Hypothalamus (tissue), 51 donors: ENCODE measurements at regions not wholly inside any gene's neighbourhood (a gene's known extent, or its start where the extent isn't known, plus 50 kb on each side); places are given as distances from the start of the nearest gene placed in this dataset.
"Not testable (repeated sequence)": the region's sequence is repeated elsewhere in the genome, so short reads cannot be mapped to it uniquely, and the experiment has no call there.

ENCODE experiments used
- DNase-seq, 51 donors: peaks; one replicate each; lab custom pipeline; 2025; lab: John Stamatoyannopoulos, UW

- no peak for DNase-seq
Observed at GRCh38 chr7:146057958-146058357, 58.6 kb upstream of the CNTNAP2 start.

DNA sequence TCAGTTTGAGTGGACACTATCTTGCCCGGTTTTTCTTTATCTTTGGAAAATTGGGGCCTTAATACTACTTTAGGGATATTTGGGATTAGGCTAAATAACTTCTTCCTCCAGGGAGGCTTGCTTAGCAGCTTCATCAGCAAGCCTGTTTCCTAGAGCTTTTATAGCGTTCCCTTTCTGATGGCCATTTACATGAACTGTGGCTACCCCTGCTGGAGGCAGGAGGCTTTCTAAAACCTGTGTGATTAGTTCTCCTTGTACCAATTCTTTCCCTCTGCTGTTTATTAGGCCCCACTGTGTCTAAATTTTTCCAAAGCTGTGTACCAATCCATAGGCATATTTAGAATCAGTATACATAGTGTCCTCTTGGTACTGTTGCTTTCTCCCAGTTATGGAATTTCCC lies 61.7 kb upstream of the CNTNAP2 start:
- DNase-seq: no peak

DNA sequence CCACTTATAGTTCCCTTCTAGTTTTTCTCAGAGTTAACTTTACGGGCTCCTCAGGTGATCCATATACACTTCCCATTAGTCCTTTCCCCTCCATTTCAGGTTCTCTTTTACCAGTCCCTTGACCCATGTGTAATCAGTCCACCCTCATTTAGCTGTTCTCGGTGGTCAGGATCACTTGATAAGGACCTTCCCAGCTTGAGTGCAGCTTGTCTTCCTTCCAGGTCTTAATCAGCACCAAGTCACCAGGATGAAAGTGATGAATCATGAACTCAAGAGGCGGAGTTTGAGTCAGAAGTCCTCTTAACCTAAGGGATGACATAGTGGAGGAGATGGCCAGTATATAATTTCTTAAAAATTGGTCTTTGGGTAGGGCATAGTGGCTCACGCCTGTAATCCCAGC lies 63.1 kb upstream of the CNTNAP2 start:
- DNase-seq: no peak

GRCh38 chr7:146043310-146043709 lies 73.3 kb upstream of the CNTNAP2 start:
- not testable (repeated sequence) for DNase-seq

- no peak for DNase-seq
Observed at GRCh38 chr7:146028251-146028750, 88.3 kb upstream of the CNTNAP2 start.

DNA sequence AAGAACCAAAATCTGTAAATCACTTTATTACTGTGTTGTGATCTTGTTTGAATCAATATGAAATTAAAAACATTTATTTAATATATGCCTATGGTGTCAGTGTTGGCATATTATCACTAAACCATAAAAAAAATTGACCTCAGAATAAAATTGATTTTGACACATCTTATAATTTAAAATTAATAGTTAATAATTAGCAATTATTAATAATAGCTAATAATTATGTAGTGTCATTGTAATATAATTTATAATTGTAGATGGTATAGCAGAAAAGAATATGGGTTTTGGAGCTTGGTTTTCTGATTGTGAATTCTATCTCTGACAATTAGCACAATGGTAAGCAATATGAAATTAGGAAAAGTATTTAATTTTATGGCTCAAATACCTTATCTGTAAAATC lies 89.4 kb upstream of the CNTNAP2 start:
- DNase-seq: no peak

DNA sequence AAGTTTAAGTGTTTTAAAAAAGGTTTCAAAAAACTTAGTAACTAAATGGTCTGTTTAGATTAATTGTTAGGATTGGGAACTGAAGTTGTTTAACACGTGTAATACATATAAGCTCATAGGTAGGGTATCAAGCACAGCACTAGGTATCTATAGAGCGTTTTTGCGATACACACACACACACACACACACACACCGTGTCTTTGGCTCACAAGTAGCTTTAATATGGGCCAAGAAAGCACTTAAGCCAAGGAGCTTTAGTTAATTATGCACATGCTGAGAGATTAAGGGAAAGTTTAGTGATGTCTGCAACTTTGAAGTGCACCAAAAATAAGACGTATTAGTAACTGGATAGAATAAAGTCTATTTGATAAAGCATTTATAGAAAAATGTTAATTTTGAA lies 93.8 kb upstream of the CNTNAP2 start:
- DNase-seq: no peak

GRCh38 chr7:146019041-146020004 lies 97.3 kb upstream of the CNTNAP2 start:
- not testable (repeated sequence) for DNase-seq

GRCh38 chr7:146017366-146017765 lies 99.2 kb upstream of the CNTNAP2 start:
- DNase-seq: not testable (repeated sequence)

GRCh38 chr7:146014154-146014553 lies 102.4 kb upstream of the CNTNAP2 start:
- not testable (repeated sequence) for DNase-seq

DNA sequence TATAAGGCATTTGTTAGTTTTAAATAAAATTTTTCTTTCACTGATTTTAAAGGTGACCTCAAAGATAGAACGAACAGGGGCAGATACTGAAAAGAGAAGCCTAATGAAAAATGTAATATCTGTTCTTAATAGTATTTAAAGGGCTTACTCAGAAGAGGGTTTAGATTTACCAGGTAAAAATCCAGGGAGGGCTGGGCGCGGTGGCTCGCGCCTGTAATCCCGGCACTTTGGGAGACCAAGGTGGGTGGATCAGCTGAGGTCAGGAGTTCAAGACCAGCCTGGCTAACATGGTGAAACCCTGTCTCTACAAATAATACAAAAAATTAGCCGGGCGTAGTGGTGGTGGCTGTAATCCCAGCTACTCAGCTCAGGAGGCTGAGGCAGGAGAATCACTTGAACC lies 108.3 kb upstream of the CNTNAP2 start:
- no peak for DNase-seq

GRCh38 chr7:146004805-146005204 lies 111.8 kb upstream of the CNTNAP2 start:
- no peak for DNase-seq

GRCh38 chr7:146002431-146003078 lies 114.0 kb upstream of the CNTNAP2 start:
- DNase-seq: no peak

- DNase-seq: no peak
Observed at GRCh38 chr7:146002008-146002407, 114.6 kb upstream of the CNTNAP2 start.

DNA sequence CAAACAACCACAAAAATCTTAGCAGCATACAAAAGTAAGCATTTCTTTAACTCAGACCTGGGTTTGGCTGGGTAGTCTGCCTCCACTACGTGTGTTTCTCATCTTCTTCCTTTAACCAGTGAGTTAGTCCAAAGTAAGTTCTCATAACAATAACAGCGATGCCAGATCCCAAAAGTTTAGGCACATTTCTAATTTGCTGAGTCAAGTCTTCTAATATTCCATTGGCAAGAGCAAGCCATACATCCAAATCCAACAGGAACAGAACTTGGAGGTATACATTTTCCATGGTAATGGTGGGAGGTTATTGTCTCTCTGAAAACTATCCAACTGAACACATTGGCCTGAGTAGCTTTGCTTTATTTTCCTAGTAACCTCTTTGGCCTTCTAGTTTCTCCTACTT lies 115.7 kb upstream of the CNTNAP2 start:
- no peak for DNase-seq

DNA sequence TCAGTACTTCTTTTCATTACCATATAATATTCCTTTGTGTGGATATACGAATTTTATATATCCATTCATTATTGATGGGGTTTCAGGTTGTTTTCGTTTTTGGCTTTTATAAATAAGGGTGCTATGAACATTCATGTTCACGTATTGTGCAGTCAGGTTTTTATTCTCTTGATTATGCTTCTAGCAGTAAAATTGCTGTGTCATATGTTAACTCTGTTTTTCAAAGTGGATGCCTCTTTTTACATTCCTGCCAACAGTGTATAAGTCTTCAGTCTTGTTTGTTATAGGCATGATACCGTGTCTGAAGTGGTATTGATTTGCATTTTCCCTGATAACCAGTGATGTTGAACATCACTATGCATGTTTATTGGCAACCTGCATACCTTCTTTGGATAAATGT lies 127.1 kb upstream of the CNTNAP2 start:
- no peak for DNase-seq

DNA sequence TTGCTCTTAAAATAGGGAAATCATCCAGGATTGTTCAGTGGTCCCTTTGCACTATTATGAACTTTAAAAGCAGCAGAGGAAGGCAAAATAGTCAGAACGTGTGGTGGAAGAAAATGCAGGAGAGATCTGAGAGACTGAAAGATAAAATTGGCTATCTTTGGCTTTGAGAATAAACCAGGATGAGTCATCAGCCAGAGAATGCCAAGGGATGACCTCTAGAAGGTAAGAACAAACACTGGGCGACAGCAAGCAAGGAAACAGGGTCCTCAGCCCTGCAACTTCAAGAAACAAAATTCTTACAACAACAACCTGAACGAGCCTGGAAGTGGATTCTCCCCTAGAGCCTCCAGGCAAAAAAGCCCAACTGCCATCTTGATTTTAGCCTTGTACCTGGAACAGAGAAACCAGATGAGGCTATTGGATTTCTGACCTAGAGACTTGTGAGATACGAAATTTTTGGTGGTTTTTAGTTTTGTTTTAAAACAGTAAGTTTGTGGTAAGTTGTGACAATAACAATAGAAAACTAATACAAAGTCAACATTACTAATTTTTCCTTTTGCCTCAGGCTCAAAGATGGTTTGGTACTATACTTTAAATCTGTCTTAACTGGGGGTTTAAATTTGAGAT lies 130.2 kb upstream of the CNTNAP2 start:
- DNase-seq: no peak

- no peak for DNase-seq
Observed at GRCh38 chr7:145978769-145979168, 137.8 kb upstream of the CNTNAP2 start.

- DNase-seq: no peak
Observed at GRCh38 chr7:145959981-145960380, 156.6 kb upstream of the CNTNAP2 start.

DNA sequence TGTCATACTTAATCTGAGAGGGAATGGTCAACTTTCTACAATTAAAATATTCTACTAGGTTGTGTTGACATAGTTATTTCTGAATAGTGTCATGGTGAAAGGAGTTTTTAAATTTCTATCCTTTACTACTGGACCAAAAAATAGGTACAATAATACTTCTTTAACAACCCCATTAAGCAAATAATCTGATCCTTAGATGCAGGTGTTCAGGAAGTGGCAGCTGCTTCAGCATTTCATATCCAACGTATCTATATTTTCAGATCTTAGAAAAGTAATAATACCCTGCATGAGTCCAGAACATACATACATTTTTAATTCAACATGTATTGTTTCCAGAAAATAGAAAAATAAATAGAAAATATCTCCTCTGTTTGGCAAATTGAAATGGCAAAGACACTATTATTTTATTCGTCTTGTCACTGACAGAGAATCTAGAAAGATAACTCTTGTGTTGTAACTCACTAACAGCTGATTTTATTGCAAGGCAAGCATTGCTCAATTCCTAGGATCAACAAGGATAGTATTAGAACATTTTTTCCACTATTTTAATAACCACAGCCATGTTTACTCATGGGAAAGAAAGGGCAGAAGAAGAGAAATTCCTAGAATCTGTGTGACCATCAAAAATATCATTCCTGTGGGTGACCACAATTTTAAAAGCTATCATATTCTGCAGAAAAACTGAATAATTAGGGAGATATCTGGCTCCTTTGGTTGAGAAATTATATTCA lies 159.3 kb upstream of the CNTNAP2 start:
- DNase-seq: no peak

GRCh38 chr7:145951566-145951965 lies 165.0 kb upstream of the CNTNAP2 start:
- DNase-seq: no peak
